ENCODE measurements at regions not wholly inside any gene's neighbourhood (a gene's known extent, or its start where the extent isn't known, plus 50 kb on each side); places are given as distances from the start of the nearest gene placed in this dataset.

DNA sequence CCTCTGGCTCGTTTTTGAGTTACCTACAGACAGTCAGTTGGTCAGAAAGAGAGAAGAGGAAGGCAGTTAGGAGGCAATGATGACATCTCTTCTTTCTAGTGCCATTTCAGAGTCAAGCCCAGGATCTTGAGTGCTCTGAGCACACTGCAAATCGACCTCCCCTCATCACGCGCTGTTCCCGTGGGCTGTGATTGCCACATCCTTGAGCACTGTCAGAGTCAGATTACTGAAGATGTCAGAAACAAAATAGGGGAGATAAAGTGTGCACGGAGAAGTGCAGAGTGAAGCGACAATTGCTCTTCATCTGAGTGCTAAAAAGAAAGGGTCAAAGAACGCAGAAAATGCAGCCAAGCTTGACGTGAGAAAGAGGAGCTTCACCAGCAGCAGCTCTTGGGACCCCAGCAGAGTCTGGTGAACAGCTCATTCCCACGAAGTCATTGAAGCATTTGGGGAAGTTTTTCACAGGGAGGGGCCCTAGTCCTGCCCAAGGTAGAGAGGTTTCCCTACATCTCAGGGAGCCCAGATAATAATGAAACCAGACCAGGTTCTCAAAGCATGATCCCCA, 661.7 kb upstream of the AUTS2 start:
- ChIA-PET CTCF (ENCODE audit: partially characterized antibody) (no interaction called here), POLR2A (ENCODE audit: partially characterized antibody) (no interaction called here)
- Histone ChIP-seq H3K9me3 (ENCODE audit: insufficient read depth in 2 of 2, low read depth in 1 of 2, low read length in 1 of 2) (peaks cover 0 to 3% of the 10 kb centered on the region in 2 experiments; a peak in 2 of 4 replicates), H3K4me2 (ENCODE audit: insufficient read depth in 1 of 2, low read depth in 2 of 2, low read length in 2 of 2) (no peak overlapping the region), H3K27me3 (replicated peaks in 1 of 4; ENCODE audit: control insufficient read depth in 3 of 4, extremely low read depth in 1 of 4, insufficient read depth in 3 of 4, low read length in 3 of 4) (no peaks in the 10 kb centered on the region), H3K79me2 (ENCODE audit: control insufficient read depth in 1 of 2, insufficient read depth in 2 of 2, low read length in 2 of 2) (no peaks in the 10 kb centered on the region), H3K27ac (ENCODE audit: low read depth, low read length) (no peak overlapping the region), H2BK12ac (ENCODE audit: low read depth, low read length) (no peak overlapping the region), H3K9ac (replicated peaks in 1 of 4; ENCODE audit: extremely low read depth in 1 of 4, low read depth in 3 of 4, low read length in 3 of 4) (no peak overlapping the region), H2BK120ac (replicated peaks; ENCODE audit: low read depth, low read length) (no peak overlapping the region), H3K14ac (ENCODE audit: insufficient read length) (no peak overlapping the region), H3K36me3 (ENCODE audit: control insufficient read depth in 2 of 4, insufficient read depth in 4 of 4, low read length in 3 of 4) (no peaks in the 10 kb centered on the region), H3K4me3 (ENCODE audit: extremely low read depth in 1 of 4, insufficient read depth in 2 of 4, low read depth in 3 of 4, low read length in 4 of 4) (no peak overlapping the region), H4K8ac (ENCODE audit: extremely low read depth, insufficient read depth, low read length) (no peak overlapping the region), H2BK5ac (ENCODE audit: low read depth, low read length) (no peak overlapping the region), H3K4ac (replicated peaks; ENCODE audit: insufficient read length, low read depth, low read length) (no peak overlapping the region), H2AK5ac (ENCODE audit: low read depth, low read length) (no peak overlapping the region), H3K23me2 (ENCODE audit: low read depth, low read length) (no peaks in the 10 kb centered on the region; the same call in 1 of the 2 replicates), H3K79me1 (ENCODE audit: low read depth, low read length) (no peaks in the 10 kb centered on the region), H4K91ac (replicated peaks; ENCODE audit: insufficient read length, low read length) (no peak overlapping the region), H2AFZ (ENCODE audit: low read length) (no peak overlapping the region), H4K5ac (ENCODE audit: insufficient read length, low read depth, low read length) (no peak overlapping the region), H3K23ac (ENCODE audit: insufficient read length) (no peak overlapping the region), H2BK20ac (ENCODE audit: low read length) (no peak overlapping the region), H3K56ac (replicated peaks; ENCODE audit: insufficient read length, low read depth, low read length) (no peak overlapping the region), H2BK15ac (ENCODE audit: low read length) (no peak overlapping the region), H3K4me1 (replicated peaks in 1 of 4; ENCODE audit: control insufficient read depth in 3 of 4, insufficient read depth in 4 of 4, low read length in 3 of 4) (no peaks in the 10 kb centered on the region), H3K18ac (ENCODE audit: extremely low read depth, low read length) (no peak overlapping the region), H4K20me1 (replicated peaks in 1 of 2; ENCODE audit: control insufficient read depth in 1 of 2, insufficient read depth in 2 of 2, low read length in 2 of 2) (no peaks in the 10 kb centered on the region)
- 90% methylated on average over 10 of the region's 10 CpGs; no CpG with 5 or more reads in 1 of the 2 experiments for WGBS, 2 experiments (ENCODE audit: extremely low coverage in 1 of 2, insufficient coverage in 1 of 2, insufficient read length in 1 of 2, insufficient replicate concordance in 2 of 2, low coverage in 1 of 2, low lambda C conversion rate in 2 of 2, missing lambda C conversion rate in 1 of 2)
- FAIRE-seq: no peak
- DNase-seq (ENCODE audit: low read depth in 1 of 2, low spot score in 2 of 2): no peak
- TF ChIP-seq SIX5 (IDR thresholded peaks at IDR 0.05; ENCODE audit: low read depth, low read length) (no peak), ZNF274 (IDR thresholded peaks at IDR 0.05; ENCODE audit: borderline replicate concordance, extremely low read depth, low read length) (no peak), HDAC2 (IDR thresholded peaks at IDR 0.05; ENCODE audit: borderline replicate concordance in 1 of 2, low read depth in 2 of 2, low read length in 2 of 2) (no peak), CREB1 (IDR thresholded peaks at IDR 0.05) (no peak), RAD21 (IDR thresholded peaks at IDR 0.05 in 1 of 2, conservative IDR thresholded peaks at IDR 0.05 in 1 of 2; ENCODE audit: low read depth in 2 of 2, low read length in 2 of 2) (no peak), SIN3A (conservative IDR thresholded peaks at IDR 0.05 in 1 of 2, IDR thresholded peaks at IDR 0.05 in 1 of 2; ENCODE audit: low read depth in 1 of 2, low read length in 2 of 2) (no peak), TEAD4 (IDR thresholded peaks at IDR 0.05; ENCODE audit: low read depth, low read length) (no peak), TBP (IDR thresholded peaks at IDR 0.05; ENCODE audit: low read depth, low read length) (no peak), EGR1 (IDR thresholded peaks at IDR 0.05; ENCODE audit: borderline replicate concordance, low read depth, low read length) (no peak)
- TF ChIP-seq, protein P1, sequence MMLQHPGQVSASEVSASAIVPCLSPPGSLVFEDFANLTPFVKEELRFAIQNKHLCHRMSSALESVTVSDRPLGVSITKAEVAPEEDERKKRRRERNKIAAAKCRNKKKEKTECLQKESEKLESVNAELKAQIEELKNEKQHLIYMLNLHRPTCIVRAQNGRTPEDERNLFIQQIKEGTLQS (IDR thresholded peaks at IDR 0.05; ENCODE audit: insufficient read depth, low read depth, low read length): no peak

Measured in H1 (cell line).